MV-4-11 (cell line): ENCODE measurements at regions not wholly inside any gene's neighbourhood (a gene's known extent, or its start where the extent isn't known, plus 50 kb on each side); places are given as distances from the start of the nearest gene placed in this dataset.
"Not testable (repeated sequence)": the region's sequence is repeated elsewhere in the genome, so short reads cannot be mapped to it uniquely, and the experiment has no call there.

Experiments used
- DNase-seq: peaks from one replicate; lab custom pipeline; 2025; lab: John Stamatoyannopoulos, UW

DNA sequence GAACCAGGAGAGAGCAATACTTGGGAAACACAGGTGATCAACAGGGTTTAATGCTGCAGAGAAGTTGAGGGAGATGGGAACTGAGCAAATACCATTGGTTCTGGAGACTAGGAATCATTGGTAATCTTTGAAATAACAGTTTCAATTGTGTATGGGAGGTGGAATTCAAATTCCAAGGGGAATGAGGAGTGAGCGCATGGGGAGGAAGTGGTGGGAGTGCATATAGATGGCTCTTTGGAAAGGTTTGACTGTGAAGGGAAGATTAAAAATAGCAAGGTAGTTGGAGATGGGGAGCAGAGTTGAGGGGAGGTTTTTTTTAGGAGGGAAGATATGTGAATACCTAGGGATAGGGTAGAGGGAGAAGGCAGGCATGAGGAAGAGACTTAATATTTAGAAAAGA is 51.1 kb upstream of the ROPN1 start:
- no peak for DNase-seq

- no peak for DNase-seq
Observed at GRCh38 chr3:124044956-124045355, 53.0 kb upstream of the ROPN1 start.

DNA sequence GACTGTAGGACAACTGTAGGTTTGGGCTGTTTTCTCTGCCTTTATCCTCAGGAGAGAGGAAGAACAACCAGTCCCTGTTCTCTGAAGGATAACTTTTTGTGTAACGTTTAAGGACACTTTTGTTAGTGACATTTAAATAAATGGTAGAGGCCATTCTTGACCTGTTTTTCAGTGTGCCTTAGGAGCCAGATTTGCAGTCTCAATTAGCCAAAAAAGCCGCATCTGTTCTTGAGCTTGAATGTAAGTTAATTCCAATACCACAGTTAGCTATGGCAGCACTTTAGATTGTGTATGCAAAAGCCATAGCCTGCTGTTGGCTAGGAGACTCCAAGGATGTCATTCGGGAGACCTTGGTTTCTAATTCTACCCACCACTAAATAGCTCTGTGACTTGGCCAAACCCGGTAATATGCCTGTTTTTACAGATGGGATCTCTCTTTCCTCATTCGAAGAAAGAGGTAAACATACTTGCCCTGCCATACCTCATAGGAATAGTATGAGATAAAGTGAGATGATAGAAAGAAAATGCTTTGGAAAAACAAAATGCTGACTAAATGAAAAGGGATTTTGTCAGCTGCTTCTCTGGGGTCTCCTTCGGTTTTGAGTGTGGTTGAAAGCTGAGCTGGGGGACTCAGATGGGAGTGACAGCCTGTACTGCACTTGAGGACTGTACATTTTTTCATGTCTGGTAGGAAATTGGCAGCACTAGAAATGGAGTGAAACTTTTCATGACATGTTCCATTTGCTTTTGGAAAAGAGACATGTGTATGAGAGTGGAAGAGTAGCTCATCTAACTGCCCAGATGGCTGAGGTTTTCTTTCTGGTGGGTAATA is 57.3 kb upstream of the ROPN1 start:
- DNase-seq: no peak

DNA sequence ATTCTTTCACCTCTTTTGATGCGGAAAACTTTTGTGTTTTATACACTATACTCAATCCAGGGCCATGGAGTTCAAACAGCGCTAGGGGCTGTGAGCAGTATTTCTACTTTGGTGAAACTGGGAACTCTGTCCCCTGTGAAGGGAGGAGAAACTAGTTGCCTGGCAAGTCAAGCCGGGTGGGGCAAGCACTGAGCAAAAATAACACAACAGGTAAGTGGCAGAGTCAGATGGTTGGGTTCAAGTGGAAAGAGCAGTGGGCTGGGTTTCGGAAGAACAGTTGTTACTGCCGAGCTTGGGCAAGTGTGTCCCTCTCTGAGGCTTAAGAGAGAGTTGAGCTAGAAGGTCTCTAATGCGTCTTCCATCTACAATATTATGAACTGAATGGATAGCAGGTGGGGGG is 59.7 kb upstream of the ROPN1 start:
- no peak for DNase-seq

DNA sequence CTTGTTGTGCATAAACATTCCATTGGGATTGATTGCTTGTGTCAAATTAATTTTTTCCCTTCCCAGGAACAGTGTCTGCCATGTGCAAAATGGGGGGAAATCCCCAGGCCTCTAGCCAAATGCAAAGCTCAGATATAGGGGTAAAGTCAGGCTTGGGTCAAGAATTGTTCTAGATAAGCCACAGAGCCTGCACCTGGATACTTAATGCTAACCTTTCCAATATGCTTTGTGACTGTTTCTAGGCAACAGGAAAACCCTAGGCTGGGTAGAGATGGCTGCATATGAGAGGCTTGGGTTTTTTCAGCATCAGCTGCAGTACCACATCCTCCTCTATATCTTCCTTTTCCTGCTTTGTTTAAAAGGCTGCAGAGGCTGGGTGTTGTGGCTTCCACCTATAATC is 61.9 kb upstream of the ROPN1 start:
- no peak for DNase-seq

DNA sequence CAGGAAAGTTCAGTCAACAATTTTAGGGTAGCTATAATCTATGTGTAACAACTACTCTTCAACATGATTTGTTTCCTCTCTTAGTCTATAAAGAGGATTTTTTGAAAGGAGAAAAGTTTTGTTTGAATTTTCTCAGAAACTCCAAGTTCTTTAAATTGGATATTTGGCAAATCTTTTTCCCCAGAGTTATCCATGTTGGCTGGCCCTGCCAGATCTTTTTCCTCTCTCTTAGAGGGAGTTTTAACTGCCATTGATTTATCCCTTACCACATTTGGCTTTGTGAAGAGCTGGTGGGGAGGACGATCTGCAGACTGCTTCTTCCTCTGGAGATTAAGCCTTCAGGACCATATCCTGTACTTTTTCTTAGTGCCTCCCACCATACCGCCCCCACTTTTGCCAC is 64.9 kb upstream of the ROPN1 start:
- DNase-seq: no peak

DNA sequence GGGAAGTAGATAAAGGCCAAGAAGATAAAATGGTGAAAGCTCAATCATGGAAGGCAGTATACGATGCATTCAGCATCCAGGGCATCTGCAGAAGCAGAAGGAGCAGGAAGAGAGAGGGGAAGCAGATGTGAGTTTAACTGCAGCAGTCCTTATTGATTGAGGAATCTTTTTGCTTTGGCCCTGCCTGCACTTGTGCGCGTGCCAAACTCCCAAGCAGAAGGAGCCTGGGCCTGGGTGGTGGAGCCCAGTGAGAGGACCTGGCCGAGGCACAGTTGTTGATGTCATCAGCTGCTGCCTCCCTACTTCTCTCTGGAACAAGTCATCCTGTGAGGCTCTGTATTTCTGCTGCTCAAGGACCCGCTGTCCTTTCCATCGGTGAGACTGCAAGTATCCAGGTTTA is 65.5 kb upstream of the ROPN1 start:
- no peak for DNase-seq

- DNase-seq: peak; percentile 44
Observed at GRCh38 chr3:124059580-124059979, 67.7 kb upstream of the ROPN1 start.

- DNase-seq: no peak
Observed at GRCh38 chr3:124063197-124063909, 71.4 kb upstream of the ROPN1 start.

- DNase-seq: no peak
Observed at GRCh38 chr3:124064050-124064449, 72.1 kb upstream of the ROPN1 start.

DNA sequence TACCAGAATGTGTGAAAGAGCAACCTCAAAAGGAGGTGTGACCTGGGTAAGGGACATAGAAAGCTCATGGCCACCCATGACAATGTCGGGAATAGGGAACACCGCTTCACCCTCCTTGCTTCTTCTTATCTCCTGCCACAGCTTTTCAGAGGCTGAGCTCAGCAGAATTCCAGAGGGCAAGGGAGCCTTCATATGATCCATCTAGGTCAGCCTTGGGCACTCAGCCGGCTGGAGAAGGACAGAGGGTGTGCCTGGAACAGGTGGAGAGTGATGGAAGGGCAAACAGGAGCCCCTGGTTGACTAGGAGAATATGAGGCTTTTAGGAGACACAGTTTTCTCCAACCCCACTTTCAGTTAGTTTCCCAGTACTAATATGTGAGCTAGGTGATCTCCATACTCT is 74.6 kb upstream of the ROPN1 start:
- not testable (repeated sequence) for DNase-seq

DNA sequence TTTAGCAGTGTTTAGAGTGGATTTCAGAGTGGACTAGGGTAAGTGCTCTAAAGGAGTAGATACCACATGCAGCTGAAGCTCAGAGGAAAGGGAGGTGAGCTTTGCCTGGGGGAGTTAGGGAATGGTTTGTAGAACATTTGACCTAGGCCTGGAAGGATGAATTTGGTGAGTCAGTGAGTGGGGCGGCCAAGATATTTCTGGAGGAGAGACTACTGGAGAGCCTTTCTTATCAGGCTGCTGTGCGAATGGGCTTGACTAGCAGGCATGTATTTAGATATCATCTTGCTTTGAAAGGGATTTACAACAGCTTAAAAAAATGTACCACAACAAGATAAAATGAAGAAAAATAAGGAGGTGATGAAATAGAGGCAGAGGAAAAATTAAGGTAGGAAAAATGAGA is 77.8 kb upstream of the ROPN1 start:
- DNase-seq: not testable (repeated sequence)

DNA sequence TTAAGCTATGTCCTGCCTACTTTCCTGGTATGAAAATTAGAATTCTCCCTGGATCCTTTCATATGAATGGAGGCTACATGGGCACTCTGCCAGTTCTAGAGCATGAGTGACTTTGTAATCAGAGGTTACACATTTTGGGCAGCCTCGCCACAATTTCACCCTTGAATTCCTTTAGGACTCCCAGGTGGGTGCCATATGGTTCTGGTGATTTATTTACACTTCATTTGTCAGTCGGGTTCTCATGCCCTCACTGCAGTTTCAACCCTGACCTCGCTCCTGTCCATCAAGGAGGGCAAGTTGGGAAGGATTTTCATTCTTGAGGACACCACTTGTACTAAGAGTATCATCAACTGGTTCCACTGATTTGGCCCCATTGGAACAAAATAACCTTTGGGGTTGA is 83.2 kb upstream of the ROPN1 start:
- not testable (repeated sequence) for DNase-seq

DNA sequence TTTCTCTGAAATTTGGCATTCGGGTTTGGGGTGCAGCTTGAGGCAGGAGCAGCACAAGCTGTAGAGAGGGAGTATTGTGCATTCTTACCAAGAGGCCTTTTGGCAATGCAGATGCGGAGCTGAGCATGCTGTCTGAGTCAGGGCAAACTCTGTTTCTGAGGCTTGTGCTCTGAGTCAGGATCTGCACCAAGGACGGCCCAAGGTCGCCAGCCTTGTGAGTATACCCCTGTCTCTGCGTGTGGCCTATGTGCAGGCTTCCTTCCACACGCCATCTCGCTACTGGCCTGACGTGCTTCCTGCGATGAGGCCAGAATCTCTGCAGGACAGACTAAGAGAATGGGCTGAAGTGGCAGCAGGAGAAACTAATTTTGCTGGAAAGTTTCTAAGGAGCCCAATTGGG is 83.8 kb upstream of the ROPN1 start:
- no peak for DNase-seq

- no peak for DNase-seq
Observed at GRCh38 chr3:124076235-124076634, 84.3 kb upstream of the ROPN1 start.

GRCh38 chr3:124078953-124079911 is 87.3 kb upstream of the ROPN1 start:
- no peak for DNase-seq

GRCh38 chr3:124079912-124080276 is 88.0 kb upstream of the ROPN1 start:
- DNase-seq: no peak

DNA sequence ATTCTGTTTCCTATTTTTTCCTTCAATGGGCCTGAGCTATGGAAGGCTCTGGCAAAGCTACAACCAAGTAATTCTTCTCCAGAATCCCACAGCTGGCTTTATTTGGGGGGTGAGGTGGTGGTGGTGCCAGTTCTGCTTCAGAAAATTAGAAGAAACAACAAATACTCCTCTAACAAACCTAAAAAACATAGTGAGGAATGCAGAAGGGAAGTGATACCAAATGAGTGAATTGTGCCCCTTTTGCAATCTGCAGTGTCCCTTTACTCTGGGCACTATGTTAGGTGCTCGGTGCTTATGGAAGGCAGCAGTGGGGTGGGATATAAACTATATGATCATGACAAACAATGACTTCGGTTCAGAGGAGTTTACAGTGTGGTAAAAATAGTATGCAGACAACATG is 90.4 kb upstream of the ROPN1 start:
- DNase-seq: peak; percentile 17

DNA sequence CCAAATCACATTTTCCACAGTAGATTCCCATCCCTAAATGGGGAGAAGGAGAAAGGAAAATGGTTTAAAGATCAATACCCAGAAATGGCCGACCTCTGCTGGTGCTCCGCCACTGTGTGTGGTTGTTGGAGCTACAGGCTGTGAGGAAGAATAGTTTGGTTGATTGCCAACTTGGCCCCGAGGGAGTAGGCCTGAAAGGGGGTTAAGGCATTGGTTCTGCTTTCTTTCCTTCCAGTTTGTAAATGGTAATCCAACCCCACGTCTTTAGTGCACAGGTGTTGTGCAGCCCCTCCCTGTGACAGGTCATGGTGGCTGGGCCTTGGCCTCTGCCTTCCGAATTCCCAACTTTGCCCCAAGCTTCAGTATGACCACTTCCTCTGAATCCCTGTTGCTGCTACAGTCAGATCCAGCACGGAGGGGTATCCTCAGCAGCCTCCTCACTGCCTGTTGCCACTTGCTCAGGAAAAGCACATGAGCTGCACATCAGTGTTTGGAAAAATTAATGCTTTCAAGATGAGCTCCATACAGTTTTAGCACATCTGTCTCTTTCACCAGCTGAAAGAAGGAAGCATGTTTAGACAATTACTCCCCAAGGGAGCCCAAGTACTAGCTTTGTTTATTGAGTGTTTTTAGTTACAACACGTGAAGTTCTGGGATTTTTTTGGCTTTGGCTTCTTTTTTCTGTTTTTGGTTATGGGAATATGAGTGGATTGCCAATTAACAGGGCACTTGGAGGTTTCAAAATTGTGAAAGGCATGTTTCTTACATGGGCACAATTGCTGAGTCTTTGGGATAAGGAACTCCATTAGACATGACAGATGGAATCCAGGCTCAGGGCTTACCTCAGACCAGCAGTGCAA is 92.3 kb upstream of the ROPN1 start:
- no peak for DNase-seq

GRCh38 chr3:124088801-124089200 is 96.9 kb upstream of the ROPN1 start:
- no peak for DNase-seq

GRCh38 chr3:124089214-124089613 is 97.3 kb upstream of the ROPN1 start:
- no peak for DNase-seq

DNA sequence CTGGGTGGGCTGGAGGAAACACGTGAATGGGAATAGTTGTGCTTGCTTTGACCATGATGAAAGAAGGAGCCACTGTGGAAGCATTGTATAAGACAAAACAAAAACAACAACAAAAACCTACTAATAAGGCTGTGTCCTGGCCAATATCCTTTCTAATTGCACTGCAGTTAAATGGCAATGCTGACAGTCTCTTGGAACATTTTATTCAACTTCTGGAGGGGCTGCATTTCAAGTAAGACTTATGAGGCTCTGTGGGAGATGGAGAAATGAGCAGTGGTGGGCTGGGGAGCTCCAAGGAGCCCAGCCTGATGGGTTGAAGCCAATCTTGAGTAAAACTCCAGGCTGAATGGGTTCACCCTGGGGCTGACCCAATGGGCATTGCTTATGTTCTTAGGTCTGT is 99.8 kb upstream of the ROPN1 start:
- DNase-seq: no peak
